GM19023 (cell line): ENCODE measurements at regions not wholly inside any gene's neighbourhood (a gene's known extent, or its start where the extent isn't known, plus 50 kb on each side); places are given as distances from the start of the nearest gene placed in this dataset.
"Not testable (repeated sequence)": the region's sequence is repeated elsewhere in the genome, so short reads cannot be mapped to it uniquely, and the experiment has no call there.

Experiments used
- ATAC-seq: cut with Tn5 transposase; IDR thresholded peaks from one replicate; pipeline ENCODE4 v1.9.1; 2021; ENCODE audit warnings: mild to moderate bottlenecking, moderate library complexity; ENCODE audit not compliant: unreplicated experiment

DNA sequence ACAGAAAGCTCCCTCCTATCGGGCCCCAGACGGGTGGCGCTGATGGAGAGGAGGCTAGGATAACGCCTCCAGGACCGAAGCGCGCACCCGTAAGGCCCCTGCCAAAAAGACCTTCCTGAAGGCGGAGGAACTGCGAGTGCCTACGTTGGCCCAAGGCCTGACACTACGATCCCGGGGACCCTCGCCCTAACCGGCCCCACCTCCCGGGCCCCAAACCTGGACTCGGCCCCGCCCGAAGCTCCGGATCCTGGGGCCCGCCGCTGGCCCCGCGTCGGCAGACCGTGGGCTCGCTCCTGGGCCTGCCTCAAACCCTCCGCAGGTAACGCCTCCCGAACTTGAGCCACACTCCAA lies 53.6 kb upstream of the ROPN1B start:
- ATAC-seq = not testable (repeated sequence)

DNA sequence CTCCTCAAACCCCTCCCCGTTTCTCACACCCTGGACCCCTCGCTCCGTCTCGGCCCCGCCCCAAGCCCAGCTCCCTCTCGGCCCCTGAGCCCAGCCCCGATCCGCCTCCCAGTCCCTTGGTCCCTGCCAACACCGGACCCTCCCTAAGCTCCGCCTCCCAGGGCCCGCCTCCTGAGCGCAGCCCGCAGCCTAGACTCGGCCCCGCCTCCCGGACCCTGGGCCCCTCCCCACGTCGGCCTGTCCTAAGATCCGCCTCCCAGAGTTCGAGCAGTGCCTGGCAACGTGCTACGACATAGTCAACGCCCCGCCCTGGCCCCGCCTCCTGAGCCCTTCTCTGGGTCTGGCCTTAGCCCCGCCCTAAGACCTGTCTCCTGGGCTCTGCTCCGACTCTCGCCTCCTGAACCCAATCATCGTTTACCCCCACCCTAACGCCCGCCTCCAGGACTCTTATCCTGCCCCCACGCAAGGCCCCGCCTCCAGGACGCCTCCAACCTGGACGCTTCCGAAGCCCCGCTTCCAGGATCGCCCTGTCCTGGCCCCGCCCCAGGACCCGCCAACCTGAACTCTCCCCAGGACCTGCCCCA lies 53.1 kb upstream of the ROPN1B start:
- peak; percentile 87 for ATAC-seq

DNA sequence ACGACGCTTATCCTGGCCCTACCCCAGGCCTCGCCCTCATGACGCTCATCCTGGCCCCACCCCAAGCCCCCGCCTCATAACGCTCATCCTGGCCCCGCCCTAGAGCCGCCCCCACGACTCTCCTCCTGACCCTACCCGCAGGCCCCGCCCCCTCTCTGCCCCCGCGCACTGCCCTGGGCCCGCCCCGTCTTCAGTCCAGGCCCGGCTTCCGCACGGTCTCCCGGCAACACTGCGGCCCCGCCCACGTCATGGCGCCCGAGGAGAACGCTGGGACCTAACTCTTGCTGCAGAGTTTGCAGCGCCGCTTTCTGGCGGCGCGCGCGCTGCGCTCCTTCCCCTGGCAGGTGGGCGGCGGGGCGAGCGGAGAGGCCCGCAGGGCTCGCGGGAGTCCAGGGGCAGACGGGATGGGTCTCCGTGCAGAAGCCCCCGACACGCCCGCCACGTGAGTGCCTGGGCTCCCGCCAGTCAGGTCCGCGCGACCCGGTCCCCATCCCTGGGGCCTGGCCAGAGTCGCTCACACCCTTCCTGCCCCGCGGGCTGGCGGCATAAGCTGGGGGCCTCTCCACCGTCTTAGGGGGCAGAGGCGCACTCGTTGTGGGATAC lies 52.5 kb upstream of the ROPN1B start:
- ATAC-seq = peak; percentile 78

DNA sequence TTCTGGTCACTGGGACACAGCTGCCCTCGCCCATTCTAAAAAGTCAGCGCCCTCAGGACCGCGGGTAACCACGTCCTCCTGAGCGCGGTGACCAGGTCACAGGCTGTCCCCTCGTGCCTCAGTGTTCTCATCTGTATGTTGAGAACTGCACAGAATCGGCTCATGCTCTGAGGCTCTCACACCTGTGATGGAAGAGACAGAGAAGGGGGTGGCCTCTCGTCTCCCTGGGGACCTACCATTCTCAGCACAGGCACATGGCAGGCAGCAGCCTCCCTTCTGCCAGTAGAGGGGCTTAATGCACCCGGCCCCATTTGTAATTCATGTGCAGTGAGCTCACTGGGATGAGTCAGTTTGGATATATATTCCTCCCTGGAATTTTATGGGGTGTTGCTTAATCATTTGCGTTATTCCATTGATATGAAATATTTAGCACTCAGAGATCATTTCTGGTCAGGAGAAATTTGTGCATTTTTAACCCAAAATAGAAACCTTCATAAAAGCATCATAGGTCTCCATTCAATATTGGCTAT lies 51.9 kb upstream of the ROPN1B start:
- ATAC-seq = not testable (repeated sequence)

DNA sequence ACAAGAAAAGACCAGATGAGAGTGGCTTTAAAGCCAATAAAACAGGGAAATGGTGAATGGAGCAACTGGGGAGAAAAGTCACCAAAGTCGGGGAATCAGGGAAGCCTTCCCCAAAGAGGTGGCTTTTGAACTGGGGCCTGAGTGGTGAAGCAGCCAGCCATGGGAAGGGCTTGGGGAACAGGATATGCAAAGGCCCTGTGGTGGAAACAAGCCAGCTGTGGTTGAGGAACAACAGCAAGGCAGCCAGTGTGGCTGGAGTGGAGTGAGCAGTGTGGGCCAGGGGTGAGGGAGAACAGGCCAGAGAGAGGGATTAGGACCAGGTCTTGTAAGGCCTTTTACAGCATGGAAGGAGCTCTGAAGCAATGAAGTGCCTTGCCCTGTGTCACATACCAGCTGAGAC lies 51.0 kb upstream of the ROPN1B start:
- ATAC-seq = not testable (repeated sequence)

DNA sequence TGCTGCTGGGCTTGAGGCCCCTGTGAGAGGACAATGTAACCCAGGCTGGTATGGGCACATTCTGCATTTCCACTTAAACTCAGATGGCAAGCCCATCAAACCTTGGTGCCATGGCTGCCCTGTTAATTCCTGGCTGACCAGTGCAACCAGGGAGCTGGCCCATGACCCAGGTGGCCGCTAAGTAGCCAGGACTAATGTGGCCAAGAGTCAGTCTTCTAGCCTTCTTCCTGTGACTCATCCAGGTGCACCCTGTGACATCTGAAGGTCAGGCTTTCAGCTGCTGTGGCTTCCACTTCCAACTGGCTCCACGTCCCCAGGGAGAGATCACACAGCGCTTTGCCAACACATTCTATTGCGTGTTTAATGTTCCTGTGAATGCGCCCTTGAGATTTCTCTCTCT lies 50.5 kb upstream of the ROPN1B start:
- not testable (repeated sequence) for ATAC-seq

DNA sequence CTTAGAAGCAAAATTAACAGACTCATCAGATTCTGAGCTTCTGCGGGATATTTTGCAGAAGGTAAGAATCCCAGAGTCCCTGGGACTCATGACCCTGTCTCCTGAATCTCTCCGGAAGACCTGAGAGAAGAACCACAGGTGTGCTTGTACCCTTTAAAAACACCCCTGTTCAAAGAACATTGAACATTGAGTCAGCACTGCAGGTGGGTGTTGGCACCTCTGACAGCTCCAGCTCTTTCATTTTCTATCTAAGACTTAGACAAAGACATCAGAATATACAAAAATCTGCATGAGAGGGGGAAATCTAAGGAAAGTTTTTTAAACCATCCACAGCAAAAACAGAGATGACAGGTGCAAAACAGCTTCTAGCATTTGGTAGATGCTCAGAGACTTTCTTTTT lies 50.1 kb upstream of the ROPN1B start:
- not testable (repeated sequence) for ATAC-seq
